ENCODE measurements at regions not wholly inside any gene's neighbourhood (a gene's known extent, or its start where the extent isn't known, plus 50 kb on each side); places are given as distances from the start of the nearest gene placed in this dataset.

GRCh38 chr11:92812841-92813240 lies 156.6 kb upstream of the MTNR1B start:
- H3K27ac ChIP-seq, result no peak overlapping the region
- H3K9me3 ChIP-seq (ENCODE audit: low read depth), result no peaks in the 10 kb centered on the region
- TF ChIP-seq EZH2phosphoT487 (IDR thresholded peaks at IDR 0.05; ENCODE audit: insufficient read depth, low read depth), result no peak
- no peaks in the 10 kb centered on the region for H3K4me1 ChIP-seq (ENCODE audit: insufficient read depth)
- in situ Hi-C loops (cut with MboI), result no loop called here
- H3K4me2 ChIP-seq (ENCODE audit: unreplicated experiment), result no peak overlapping the region
- H3K9me2 ChIP-seq (ENCODE audit: insufficient read depth), result no peaks in the 10 kb centered on the region
- H3F3A ChIP-seq (ENCODE audit: insufficient read depth), result no peaks in the 10 kb centered on the region
- no peaks in the 10 kb centered on the region for H3K79me2 ChIP-seq (ENCODE audit: insufficient read depth)
- H3K4me3 ChIP-seq, result no peak overlapping the region
- no peaks in the 10 kb centered on the region for H4K20me1 ChIP-seq (ENCODE audit: insufficient read depth)
- H3K27me3 ChIP-seq (replicated peaks; ENCODE audit: insufficient read depth), result no peaks in the 10 kb centered on the region
- WGBS, 2 experiments (ENCODE audit: low coverage in 1 of 2, low lambda C conversion rate in 2 of 2, missing lambda C conversion rate in 2 of 2), result 19 to 28% methylated on average over 5 of the region's 5 CpGs
- no peak for DNase-seq
- no peak overlapping the region for H2AFZ ChIP-seq
- H3K9ac ChIP-seq, result no peak overlapping the region
- no peaks in the 10 kb centered on the region for H3K36me3 ChIP-seq (ENCODE audit: low read depth)

DNA sequence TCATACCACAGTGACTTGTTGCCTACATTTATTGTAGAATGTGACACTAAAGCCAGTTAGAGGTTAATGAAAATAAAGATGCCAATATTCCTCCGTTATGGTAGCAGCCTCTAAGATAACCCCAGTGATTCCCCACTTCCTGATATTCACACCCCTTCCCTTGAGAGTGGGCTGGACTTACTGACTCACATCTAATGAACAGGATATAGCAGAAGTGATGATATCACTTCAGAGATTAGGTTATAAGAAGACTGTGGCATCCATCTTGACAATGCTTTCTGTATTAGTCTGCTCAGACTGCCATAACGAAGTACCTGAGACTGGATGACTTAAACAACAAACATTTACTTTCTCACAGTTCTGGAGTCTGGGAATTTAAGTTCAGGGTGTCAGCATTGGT lies 149.6 kb upstream of the MTNR1B start:
- Histone ChIP-seq H3K27ac (no peak overlapping the region), H3K4me1 (ENCODE audit: insufficient read depth) (no peaks in the 10 kb centered on the region), H3K79me2 (ENCODE audit: insufficient read depth) (no peaks in the 10 kb centered on the region), H3K4me3 (no peak overlapping the region), H3K36me3 (ENCODE audit: low read depth) (no peaks in the 10 kb centered on the region), H2AFZ (no peak overlapping the region), H3K4me2 (ENCODE audit: unreplicated experiment) (no peak overlapping the region), H3F3A (ENCODE audit: insufficient read depth) (no peaks in the 10 kb centered on the region), H3K9ac (no peak overlapping the region), H3K9me3 (ENCODE audit: low read depth) (no peaks in the 10 kb centered on the region), H3K27me3 (replicated peaks; ENCODE audit: insufficient read depth) (no peaks in the 10 kb centered on the region), H4K20me1 (ENCODE audit: insufficient read depth) (no peaks in the 10 kb centered on the region), H3K9me2 (ENCODE audit: insufficient read depth) (no peaks in the 10 kb centered on the region)
- in situ Hi-C loops (cut with MboI), result no loop called here
- WGBS, 2 experiments (ENCODE audit: low coverage in 1 of 2, low lambda C conversion rate in 2 of 2, missing lambda C conversion rate in 2 of 2), result 12 to 21% methylated on average over 2 of the region's 2 CpGs
- TF ChIP-seq EZH2 (IDR thresholded peaks at IDR 0.05; ENCODE audit: insufficient read depth, poor library complexity, severe bottlenecking) (no peak), EZH2phosphoT487 (IDR thresholded peaks at IDR 0.05; ENCODE audit: insufficient read depth, low read depth) (no peak)
- no peak for DNase-seq

- H3K4me1 ChIP-seq (ENCODE audit: insufficient read depth), result no peaks in the 10 kb centered on the region
- no peak overlapping the region for H3K9ac ChIP-seq
- no peak overlapping the region for H3K4me2 ChIP-seq (ENCODE audit: unreplicated experiment)
- TF ChIP-seq EZH2phosphoT487 (IDR thresholded peaks at IDR 0.05; ENCODE audit: insufficient read depth, low read depth) (no peak), EZH2 (IDR thresholded peaks at IDR 0.05; ENCODE audit: insufficient read depth, poor library complexity, severe bottlenecking) (no peak)
- H4K20me1 ChIP-seq (ENCODE audit: insufficient read depth), result no peaks in the 10 kb centered on the region
- no peaks in the 10 kb centered on the region for H3K9me3 ChIP-seq (ENCODE audit: low read depth)
- no peaks in the 10 kb centered on the region for H3K27me3 ChIP-seq (replicated peaks; ENCODE audit: insufficient read depth)
- H3K4me3 ChIP-seq, result no peak overlapping the region
- no peak overlapping the region for H3K27ac ChIP-seq
- no peaks in the 10 kb centered on the region for H3K79me2 ChIP-seq (ENCODE audit: insufficient read depth)
- no peaks in the 10 kb centered on the region for H3K36me3 ChIP-seq (ENCODE audit: low read depth)
- no peaks in the 10 kb centered on the region for H3F3A ChIP-seq (ENCODE audit: insufficient read depth)
- in situ Hi-C loops (cut with MboI), result no loop called here
- no peaks in the 10 kb centered on the region for H3K9me2 ChIP-seq (ENCODE audit: insufficient read depth)
- DNase-seq, result no peak
- H2AFZ ChIP-seq, result no peak overlapping the region
Measured at GRCh38 chr11:92820860-92821259, 148.6 kb upstream of the MTNR1B start.

- in situ Hi-C loops (cut with MboI), result no loop called here
- Histone ChIP-seq H3K36me3 (ENCODE audit: low read depth) (no peaks in the 10 kb centered on the region), H2AFZ (no peak overlapping the region), H3F3A (ENCODE audit: insufficient read depth) (no peaks in the 10 kb centered on the region), H3K4me3 (no peak overlapping the region), H3K79me2 (ENCODE audit: insufficient read depth) (no peaks in the 10 kb centered on the region), H3K9ac (no peak overlapping the region), H3K27me3 (replicated peaks; ENCODE audit: insufficient read depth) (no peaks in the 10 kb centered on the region), H3K27ac (no peak overlapping the region), H3K9me2 (ENCODE audit: insufficient read depth) (no peaks in the 10 kb centered on the region), H4K20me1 (ENCODE audit: insufficient read depth) (no peaks in the 10 kb centered on the region), H3K4me1 (ENCODE audit: insufficient read depth) (no peaks in the 10 kb centered on the region), H3K9me3 (ENCODE audit: low read depth) (no peaks in the 10 kb centered on the region), H3K4me2 (ENCODE audit: unreplicated experiment) (no peak overlapping the region)
- DNase-seq, result no peak
- TF ChIP-seq EZH2phosphoT487 (IDR thresholded peaks at IDR 0.05; ENCODE audit: insufficient read depth, low read depth) (no peak), EZH2 (IDR thresholded peaks at IDR 0.05; ENCODE audit: insufficient read depth, poor library complexity, severe bottlenecking) (no peak)
- 34 to 42% methylated on average over 3 of the region's 3 CpGs for WGBS, 2 experiments (ENCODE audit: low coverage in 1 of 2, low lambda C conversion rate in 2 of 2, missing lambda C conversion rate in 2 of 2)
Measured at GRCh38 chr11:92822410-92822809, 147.0 kb upstream of the MTNR1B start.

DNA sequence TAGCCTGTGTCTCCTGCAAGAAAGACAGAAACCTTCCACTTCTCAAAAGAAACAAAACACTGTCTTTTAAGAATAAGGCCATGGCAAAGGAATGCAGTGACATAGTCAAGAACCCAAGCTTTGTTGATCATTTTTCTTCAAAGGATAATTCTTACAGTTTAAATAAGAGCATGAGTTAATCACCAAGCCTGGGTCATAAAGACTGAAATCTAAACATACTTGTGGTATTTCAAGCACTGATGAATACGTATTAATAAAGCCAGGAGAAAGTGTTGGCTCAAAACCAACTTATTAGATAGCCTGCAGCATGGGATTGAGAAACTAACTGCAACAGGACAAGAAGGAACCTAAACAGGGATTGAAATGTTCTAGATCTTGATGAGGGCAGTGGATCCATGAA lies 143.3 kb upstream of the MTNR1B start:
- Histone ChIP-seq H3K4me2 (ENCODE audit: unreplicated experiment) (no peak overlapping the region), H3K9me3 (ENCODE audit: low read depth) (no peaks in the 10 kb centered on the region), H3K27me3 (replicated peaks; ENCODE audit: insufficient read depth) (no peaks in the 10 kb centered on the region), H3K27ac (no peak overlapping the region), H4K20me1 (ENCODE audit: insufficient read depth) (no peaks in the 10 kb centered on the region), H3K79me2 (ENCODE audit: insufficient read depth) (no peaks in the 10 kb centered on the region), H3K9ac (no peak overlapping the region), H3K4me1 (ENCODE audit: insufficient read depth) (no peaks in the 10 kb centered on the region), H3K36me3 (ENCODE audit: low read depth) (no peaks in the 10 kb centered on the region), H2AFZ (no peak overlapping the region), H3K9me2 (ENCODE audit: insufficient read depth) (no peaks in the 10 kb centered on the region), H3F3A (ENCODE audit: insufficient read depth) (no peaks in the 10 kb centered on the region), H3K4me3 (no peak overlapping the region)
- TF ChIP-seq EZH2phosphoT487 (IDR thresholded peaks at IDR 0.05; ENCODE audit: insufficient read depth, low read depth), result no peak
- no peak for TF ChIP-seq EZH2 (IDR thresholded peaks at IDR 0.05; ENCODE audit: insufficient read depth, poor library complexity, severe bottlenecking)
- 2 to 10% methylated on average over 1 of the region's 1 CpG for WGBS, 2 experiments (ENCODE audit: low coverage in 1 of 2, low lambda C conversion rate in 2 of 2, missing lambda C conversion rate in 2 of 2)
- DNase-seq, result peak; percentile 31
- in situ Hi-C loops (cut with MboI), result no loop called here

Measured in GM23248 (cell line).